ENCODE measurements at regions not wholly inside any gene's neighbourhood (a gene's known extent, or its start where the extent isn't known, plus 50 kb on each side); places are given as distances from the start of the nearest gene placed in this dataset.
A peak's percentile ranks its signal among the peaks of the same experiment; 100 is the strongest.

- Histone ChIP-seq H3K27ac (peak overlapping the region in 5 of 8 donors; percentile 5 to 90 (median 46)), H3K9me3 (no peaks in the 10 kb centered on the region), H3K4me1 (peaks cover 0 to 31% (median 9%) of the 10 kb centered on the region in 6 donors), H3K4me3 (peak overlapping the region in 1 of 8 donors; percentile 49), H3K36me3 (no peaks in the 10 kb centered on the region), H3K27me3 (replicated peaks in 1 of 7) (no peaks in the 10 kb centered on the region)
- intact Hi-C loops (cut with DNase I; ENCODE audit: low total_unique reads): no loop called here
- DNase-seq: no peak
- no peak for TF ChIP-seq POLR2AphosphoS5 (IDR thresholded peaks at IDR 0.05)
- TF ChIP-seq CTCF (IDR thresholded peaks at IDR 0.05 in 8 of 11, conservative IDR thresholded peaks at IDR 0.05 in 3 of 11): no peak
- TF ChIP-seq POLR2A (IDR thresholded peaks at IDR 0.05): no peak
- WGBS, 5 donors: 73 to 97% (median 80%) methylated on average over 6 of the region's 6 CpGs
Observed at GRCh38 chr14:22502551-22502950, 86.5 kb downstream of the DAD1 start.

- DNase-seq: no peak
- H3K4me3 ChIP-seq: peak overlapping the region in 1 of 8 donors; percentile 49
- peak overlapping the region in 5 of 8 donors; percentile 5 to 90 (median 46) for H3K27ac ChIP-seq
- H3K4me1 ChIP-seq: peaks cover 0 to 32% (median 14%) of the 10 kb centered on the region in 6 donors
- intact Hi-C loops (cut with DNase I; ENCODE audit: low total_unique reads): no loop called here
- no peak for TF ChIP-seq POLR2A (IDR thresholded peaks at IDR 0.05)
- no peak for TF ChIP-seq CTCF (IDR thresholded peaks at IDR 0.05 in 8 of 11, conservative IDR thresholded peaks at IDR 0.05 in 3 of 11)
- TF ChIP-seq POLR2AphosphoS5 (IDR thresholded peaks at IDR 0.05): no peak
- H3K9me3 ChIP-seq: no peaks in the 10 kb centered on the region
- H3K36me3 ChIP-seq: no peaks in the 10 kb centered on the region
- H3K27me3 ChIP-seq (replicated peaks in 1 of 7): no peaks in the 10 kb centered on the region
- WGBS, 5 donors: 86 to 92% (median 88%) methylated on average over 10 of the region's 10 CpGs
Observed at GRCh38 chr14:22502007-22502406, 87.0 kb downstream of the DAD1 start.

GRCh38 chr14:22500954-22501726, 87.9 kb downstream of the DAD1 start:
- no peak for DNase-seq
- Histone ChIP-seq H3K4me3 (peak overlapping the region in 1 of 8 donors; percentile 49), H3K27me3 (replicated peaks in 1 of 7) (no peaks in the 10 kb centered on the region), H3K4me1 (peaks cover under 1 to 32% (median 20%) of the 10 kb centered on the region in 6 donors), H3K9me3 (no peaks in the 10 kb centered on the region), H3K27ac (peak overlapping the region in 5 of 8 donors; percentile 5 to 90 (median 46)), H3K36me3 (no peaks in the 10 kb centered on the region)
- intact Hi-C loops (cut with DNase I; ENCODE audit: low total_unique reads): no loop called here
- TF ChIP-seq POLR2A (IDR thresholded peaks at IDR 0.05) (no peak), POLR2AphosphoS5 (IDR thresholded peaks at IDR 0.05) (peak in 1 of 3 donors; percentile 16)
- WGBS, 5 donors: 77 to 88% (median 79%) methylated on average over 10 of the region's 10 CpGs

- intact Hi-C loops (cut with DNase I; ENCODE audit: low total_unique reads): no loop called here
- Histone ChIP-seq H3K9me3 (no peaks in the 10 kb centered on the region), H3K27ac (peak overlapping the region in 5 of 8 donors; percentile 5 to 90 (median 46)), H3K36me3 (no peaks in the 10 kb centered on the region), H3K27me3 (replicated peaks in 1 of 7) (no peaks in the 10 kb centered on the region), H3K4me3 (peak overlapping the region in 1 of 8 donors; percentile 49), H3K4me1 (peaks cover 0 to 30% (median 17%) of the 10 kb centered on the region in 6 donors)
- TF ChIP-seq POLR2A (IDR thresholded peaks at IDR 0.05) (no peak), POLR2AphosphoS5 (IDR thresholded peaks at IDR 0.05) (no peak), CTCF (IDR thresholded peaks at IDR 0.05 in 8 of 11, conservative IDR thresholded peaks at IDR 0.05 in 3 of 11) (no peak)
- WGBS, 5 donors: 73 to 84% (median 79%) methylated on average over 2 of the region's 2 CpGs
- no peak for DNase-seq
Observed at GRCh38 chr14:22500525-22500924, 88.5 kb downstream of the DAD1 start.
